SJCRH30 (cell line): ENCODE measurements at regions not wholly inside any gene's neighbourhood (a gene's known extent, or its start where the extent isn't known, plus 50 kb on each side); places are given as distances from the start of the nearest gene placed in this dataset.
"Not testable (repeated sequence)": the region's sequence is repeated elsewhere in the genome, so short reads cannot be mapped to it uniquely, and the experiment has no call there.

ENCODE experiments used
- DNase-seq, 2 experiments: peaks; one replicate each; pipeline ENCODE4 v3.0.0-alpha.2; 2015 to 2020
- H3K27ac ChIP-seq: fragments of 250-450 bp; sonication (Bioruptor Pico); 2 replicates; pipeline ENCODE4 v1.5.1; 2020; ENCODE audit warnings: mild to moderate bottlenecking, moderate library complexity
- H3K27me3 ChIP-seq: fragments of 250-450 bp; sonication (Bioruptor Pico); 2 replicates; pipeline ENCODE4 v1.5.1; 2020; ENCODE audit warnings: mild to moderate bottlenecking, moderate library complexity
- H3K36me3 ChIP-seq: fragments of 250-450 bp; sonication (Bioruptor Pico); 2 replicates; pipeline ENCODE4 v1.5.1; 2020; ENCODE audit warnings: mild to moderate bottlenecking, moderate library complexity
- H3K4me1 ChIP-seq: fragments of 250-450 bp; sonication (Bioruptor Pico); 2 replicates; pipeline ENCODE4 v1.5.1; 2020; ENCODE audit warnings: mild to moderate bottlenecking, moderate library complexity
- H3K4me3 ChIP-seq: fragments of 250-450 bp; sonication (Bioruptor Pico); 2 replicates; pipeline ENCODE4 v1.5.1; 2020; ENCODE audit warnings: mild to moderate bottlenecking, moderate library complexity
- H3K9me3 ChIP-seq: fragments of 250-450 bp; sonication (Bioruptor Pico); replicated peaks from 2 replicates; pipeline ENCODE4 v1.5.1; 2020; ENCODE audit warnings: mild to moderate bottlenecking, moderate library complexity

DNA sequence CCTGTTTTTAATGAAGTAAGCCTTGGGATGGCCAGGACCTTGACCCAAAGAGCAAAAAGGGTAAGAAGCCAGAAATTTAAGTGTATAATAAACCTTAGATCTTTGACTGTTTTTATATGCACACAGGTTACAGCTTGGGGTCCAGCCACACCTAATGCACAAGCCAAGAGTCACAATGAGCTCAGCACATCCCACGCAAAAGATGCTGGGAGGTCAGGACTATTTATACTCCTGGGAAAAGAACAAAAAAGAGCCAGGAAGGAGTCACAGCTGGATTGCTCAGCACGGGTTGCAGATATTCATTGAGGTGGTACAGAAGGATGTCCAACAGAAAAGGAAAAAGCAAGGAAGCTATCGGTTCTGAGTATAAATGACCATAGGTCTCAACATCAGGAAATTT is 536.3 kb downstream of the NTRK3 start:
- no peaks in the 10 kb centered on the region for H3K9me3 ChIP-seq
- H3K36me3 ChIP-seq: no peaks in the 10 kb centered on the region
- no peak for DNase-seq
- no peak overlapping the region for H3K4me3 ChIP-seq
- no peak overlapping the region for H3K27ac ChIP-seq
- H3K27me3 ChIP-seq: no peaks in the 10 kb centered on the region
- H3K4me1 ChIP-seq: peaks cover 27% of the 10 kb centered on the region

DNA sequence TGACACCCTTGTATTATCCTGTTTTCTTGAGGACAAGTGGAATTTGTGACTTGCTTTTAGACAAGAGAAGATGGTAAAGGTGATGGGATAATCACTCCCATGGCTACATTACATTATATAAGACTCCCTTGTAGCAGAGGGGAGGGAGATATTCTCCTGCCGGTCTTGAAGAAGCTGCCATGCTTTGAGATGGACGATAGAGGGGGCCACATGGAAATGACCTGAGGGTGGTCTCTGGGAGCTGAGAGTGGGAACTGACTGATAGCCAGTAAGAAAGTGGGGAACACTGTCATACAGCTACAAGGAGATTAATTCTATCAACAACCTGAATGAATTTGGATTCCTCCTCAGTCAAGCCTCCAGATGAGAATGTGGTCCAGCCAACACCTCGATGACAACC is 540.1 kb downstream of the NTRK3 start:
- no peak for DNase-seq
- no peak overlapping the region for H3K4me3 ChIP-seq
- H3K27ac ChIP-seq: no peak overlapping the region
- H3K27me3 ChIP-seq: no peaks in the 10 kb centered on the region
- peaks cover 18% of the 10 kb centered on the region for H3K4me1 ChIP-seq
- H3K36me3 ChIP-seq: no peaks in the 10 kb centered on the region
- no peaks in the 10 kb centered on the region for H3K9me3 ChIP-seq

DNA sequence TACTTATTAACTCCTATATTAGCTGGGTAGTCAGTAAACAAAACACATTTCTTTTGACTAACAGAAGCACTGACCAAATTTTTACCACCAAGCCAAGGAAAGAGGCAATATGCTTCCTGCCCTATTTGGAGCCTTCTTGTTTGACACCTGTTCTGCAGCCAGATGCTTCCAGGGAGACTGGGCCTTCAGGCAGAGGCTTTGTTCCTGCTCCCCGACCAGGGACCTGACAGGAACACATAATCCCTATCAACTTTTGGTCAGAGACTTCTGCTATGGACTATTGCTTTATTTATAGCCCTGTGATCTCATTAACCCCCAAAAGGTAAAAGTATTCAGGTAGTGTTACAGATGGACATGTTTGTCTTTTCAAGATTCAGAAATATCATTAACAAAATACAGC is 541.3 kb downstream of the NTRK3 start:
- DNase-seq: no peak
- H3K9me3 ChIP-seq: no peaks in the 10 kb centered on the region
- no peak overlapping the region for H3K27ac ChIP-seq
- H3K4me1 ChIP-seq: peaks cover 15% of the 10 kb centered on the region
- no peak overlapping the region for H3K4me3 ChIP-seq
- H3K27me3 ChIP-seq: no peaks in the 10 kb centered on the region
- no peaks in the 10 kb centered on the region for H3K36me3 ChIP-seq

DNA sequence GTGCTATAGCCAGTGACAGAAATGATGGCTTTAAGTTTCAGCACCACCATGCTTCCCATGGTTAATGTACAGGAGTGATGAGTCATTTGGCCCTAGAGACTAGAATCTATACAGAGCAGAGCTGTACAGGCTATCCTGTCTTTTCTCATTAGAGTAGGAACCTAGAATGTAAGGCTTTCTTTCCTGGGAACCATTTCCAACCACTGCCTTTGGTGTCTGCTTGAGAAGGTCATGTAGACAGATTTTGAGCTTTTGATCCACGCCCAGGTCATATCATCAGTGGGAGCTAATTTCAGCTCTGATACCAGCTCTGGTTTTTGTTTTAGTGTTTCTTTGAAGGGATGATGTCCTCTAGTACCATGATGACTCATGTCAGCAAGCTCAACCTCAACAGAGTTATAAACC is 543.1 kb downstream of the NTRK3 start:
- no peak for DNase-seq
- peaks cover 15% of the 10 kb centered on the region for H3K4me1 ChIP-seq
- no peak overlapping the region for H3K27ac ChIP-seq
- no peaks in the 10 kb centered on the region for H3K36me3 ChIP-seq
- no peaks in the 10 kb centered on the region for H3K9me3 ChIP-seq
- no peaks in the 10 kb centered on the region for H3K27me3 ChIP-seq
- H3K4me3 ChIP-seq: no peak overlapping the region

DNA sequence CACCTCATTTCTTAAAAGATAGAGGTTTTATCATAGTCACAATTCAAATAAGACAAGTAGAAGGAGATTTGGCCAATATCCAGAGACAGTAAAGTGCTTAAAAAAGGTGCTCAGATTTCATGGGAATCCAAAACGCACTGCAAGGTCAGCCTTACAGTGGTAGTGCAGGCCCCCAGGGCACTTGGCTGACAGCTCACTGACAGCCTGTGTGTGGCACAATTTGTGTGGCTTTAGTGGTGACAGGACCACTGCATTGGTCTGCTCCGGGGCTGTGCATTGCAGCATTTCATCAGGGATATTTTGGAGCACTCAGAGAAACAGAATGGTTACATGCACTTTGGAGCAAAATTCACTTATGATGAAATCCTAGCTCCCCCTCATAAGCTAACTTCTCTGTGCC is 544.3 kb downstream of the NTRK3 start:
- Histone ChIP-seq H3K9me3 (no peaks in the 10 kb centered on the region), H3K4me3 (no peak overlapping the region), H3K27me3 (no peaks in the 10 kb centered on the region), H3K36me3 (no peaks in the 10 kb centered on the region), H3K4me1 (peaks cover 15% of the 10 kb centered on the region), H3K27ac (no peak overlapping the region)
- DNase-seq: peak; percentile 24 to 63

- Histone ChIP-seq H3K9me3 (no peaks in the 10 kb centered on the region), H3K4me3 (no peak overlapping the region), H3K4me1 (peaks cover 15% of the 10 kb centered on the region), H3K27ac (no peak overlapping the region), H3K36me3 (no peaks in the 10 kb centered on the region), H3K27me3 (no peaks in the 10 kb centered on the region)
- DNase-seq: no peak
Observed at GRCh38 chr15:87711026-87711425, 545.5 kb downstream of the NTRK3 start.

GRCh38 chr15:87710406-87710805 is 546.1 kb downstream of the NTRK3 start:
- Histone ChIP-seq H3K36me3 (no peaks in the 10 kb centered on the region), H3K27me3 (no peaks in the 10 kb centered on the region), H3K27ac (no peak overlapping the region), H3K9me3 (no peaks in the 10 kb centered on the region), H3K4me3 (no peak overlapping the region), H3K4me1 (peaks cover 15% of the 10 kb centered on the region)
- no peak for DNase-seq

DNA sequence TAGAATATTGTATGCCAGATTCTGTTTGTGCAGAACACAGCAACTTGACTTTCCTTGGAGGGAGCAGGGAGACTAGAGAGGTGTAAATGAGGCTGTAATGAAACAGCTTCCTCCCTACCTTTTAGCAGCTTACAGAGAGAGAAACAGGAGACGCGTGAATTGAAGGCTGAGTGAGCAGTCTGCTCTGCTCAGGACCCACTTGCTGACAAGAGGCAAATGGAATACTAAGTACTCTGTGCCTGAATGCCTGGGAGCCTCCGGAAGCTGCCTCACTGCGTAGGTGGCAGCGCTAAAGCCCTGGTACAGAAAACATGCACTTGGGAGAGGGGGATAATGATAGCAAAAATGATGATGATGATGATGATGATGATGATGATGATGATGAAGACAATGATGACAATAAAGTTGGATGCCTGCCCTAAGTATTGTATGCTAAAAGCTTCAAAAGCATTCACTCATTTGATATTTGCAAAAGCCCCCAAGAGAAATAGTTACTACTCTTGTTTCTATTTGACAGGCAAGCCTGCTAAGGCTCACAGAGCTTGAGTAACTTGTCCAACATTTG is 548.9 kb downstream of the NTRK3 start:
- no peaks in the 10 kb centered on the region for H3K36me3 ChIP-seq
- H3K4me3 ChIP-seq: no peak overlapping the region
- no peak for DNase-seq
- H3K9me3 ChIP-seq: no peaks in the 10 kb centered on the region
- H3K27ac ChIP-seq: no peak overlapping the region
- peaks cover 12% of the 10 kb centered on the region for H3K4me1 ChIP-seq
- H3K27me3 ChIP-seq: no peaks in the 10 kb centered on the region

GRCh38 chr15:87707071-87707470 is 549.5 kb downstream of the NTRK3 start:
- no peak overlapping the region for H3K4me3 ChIP-seq
- no peaks in the 10 kb centered on the region for H3K9me3 ChIP-seq
- DNase-seq: no peak
- H3K27ac ChIP-seq: no peak overlapping the region
- H3K27me3 ChIP-seq: no peaks in the 10 kb centered on the region
- H3K4me1 ChIP-seq: peaks cover 7% of the 10 kb centered on the region
- H3K36me3 ChIP-seq: no peaks in the 10 kb centered on the region

- DNase-seq: no peak
- Histone ChIP-seq H3K4me1 (no peaks in the 10 kb centered on the region; the same call in 1 of the 2 replicates), H3K9me3 (no peaks in the 10 kb centered on the region), H3K4me3 (no peak overlapping the region), H3K27me3 (no peaks in the 10 kb centered on the region), H3K36me3 (no peaks in the 10 kb centered on the region), H3K27ac (no peak overlapping the region)
Observed at GRCh38 chr15:87706001-87706400, 550.5 kb downstream of the NTRK3 start.

DNA sequence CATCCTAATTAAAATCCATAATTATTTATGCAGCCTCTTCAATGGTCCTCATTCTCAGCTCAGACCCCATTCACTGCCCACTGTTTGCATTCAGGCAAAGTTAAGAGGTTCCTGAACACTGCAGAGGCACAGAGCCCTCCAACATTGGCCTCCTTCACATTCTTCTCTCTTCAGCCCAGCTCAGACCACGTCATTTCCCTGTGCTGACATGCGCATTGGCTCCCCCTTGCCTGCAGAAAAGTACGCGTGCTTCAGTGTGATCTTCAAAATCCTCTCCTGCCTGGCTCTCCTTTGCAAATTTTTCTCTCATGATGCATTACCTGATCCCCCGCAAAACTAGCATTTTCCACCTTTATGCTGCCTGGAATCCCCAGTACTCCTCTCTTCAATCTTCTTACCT is 552.3 kb downstream of the NTRK3 start:
- no peaks in the 10 kb centered on the region for H3K36me3 ChIP-seq
- H3K4me3 ChIP-seq: no peak overlapping the region
- no peak for DNase-seq
- H3K27ac ChIP-seq: no peak overlapping the region
- H3K9me3 ChIP-seq: no peaks in the 10 kb centered on the region
- H3K4me1 ChIP-seq: no peaks in the 10 kb centered on the region
- no peaks in the 10 kb centered on the region for H3K27me3 ChIP-seq

DNA sequence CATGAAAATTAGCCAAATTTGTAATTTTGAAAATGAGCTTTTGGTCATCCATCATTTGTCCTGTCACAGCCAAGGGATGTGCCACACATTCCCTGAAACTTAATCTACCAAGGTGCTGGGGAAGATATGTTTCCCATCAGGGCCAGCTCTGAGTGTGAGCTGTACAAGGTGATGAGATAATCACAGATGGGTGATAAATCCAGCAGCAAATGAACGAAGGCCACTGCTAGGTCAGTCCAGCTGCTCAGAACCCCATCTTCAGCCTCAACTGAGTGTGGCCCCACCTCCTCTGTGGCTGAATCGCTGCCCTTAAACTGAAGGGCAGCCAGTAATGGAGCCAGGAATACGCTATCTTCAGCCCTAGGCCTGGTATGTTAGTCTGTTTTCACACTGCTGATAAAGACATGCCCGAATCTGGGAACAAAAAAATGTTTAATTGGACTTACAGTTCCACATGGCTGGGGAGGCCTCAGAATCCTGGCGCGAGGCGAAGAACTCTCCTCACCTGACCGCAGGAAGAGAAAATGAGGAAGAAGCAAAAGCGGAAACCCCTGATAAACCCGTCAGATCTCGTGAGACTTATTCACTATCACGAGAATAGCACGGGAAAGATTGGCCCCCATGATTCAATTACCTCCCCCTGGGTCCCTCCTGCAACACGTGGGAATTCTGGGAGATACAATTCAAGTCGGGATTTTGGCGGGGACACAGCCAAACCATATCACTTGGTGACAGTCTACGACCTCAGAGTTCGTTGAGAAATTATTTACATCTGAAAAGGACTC is 553.0 kb downstream of the NTRK3 start:
- Histone ChIP-seq H3K36me3 (no peaks in the 10 kb centered on the region), H3K27me3 (no peaks in the 10 kb centered on the region), H3K9me3 (no peaks in the 10 kb centered on the region), H3K27ac (no peak overlapping the region), H3K4me1 (no peaks in the 10 kb centered on the region), H3K4me3 (no peak overlapping the region)
- no peak for DNase-seq

- Histone ChIP-seq H3K36me3 (no peaks in the 10 kb centered on the region), H3K27ac (no peak overlapping the region), H3K9me3 (no peaks in the 10 kb centered on the region), H3K4me3 (no peak overlapping the region), H3K4me1 (no peaks in the 10 kb centered on the region), H3K27me3 (no peaks in the 10 kb centered on the region)
- DNase-seq: peak in 1 of 2 experiments; percentile 51
Observed at GRCh38 chr15:87702270-87702669, 554.3 kb downstream of the NTRK3 start.

- not testable (repeated sequence) for H3K36me3 ChIP-seq, H3K27me3 ChIP-seq, H3K9me3 ChIP-seq, H3K4me1 ChIP-seq, H3K4me3 ChIP-seq, H3K27ac ChIP-seq, DNase-seq
Observed at GRCh38 chr15:87698467-87698866, 558.1 kb downstream of the NTRK3 start.

- no peak overlapping the region for H3K4me3 ChIP-seq
- H3K27me3 ChIP-seq: no peaks in the 10 kb centered on the region
- no peaks in the 10 kb centered on the region for H3K9me3 ChIP-seq
- no peaks in the 10 kb centered on the region for H3K4me1 ChIP-seq
- H3K27ac ChIP-seq: no peak overlapping the region
- H3K36me3 ChIP-seq: no peaks in the 10 kb centered on the region
- DNase-seq: no peak
Observed at GRCh38 chr15:87689716-87690115, 566.8 kb downstream of the NTRK3 start.

- no peak overlapping the region for H3K27ac ChIP-seq
Observed at GRCh38 chr15:87687523-87687870, 569.0 kb downstream of the NTRK3 start.

More at GRCh38 chr15:87687523-87687870, 569.0 kb downstream of the NTRK3 start:
- H3K27me3 ChIP-seq: no peaks in the 10 kb centered on the region
- no peaks in the 10 kb centered on the region for H3K36me3 ChIP-seq
- no peaks in the 10 kb centered on the region for H3K9me3 ChIP-seq
- no peak overlapping the region for H3K4me3 ChIP-seq
- no peak for DNase-seq
- H3K4me1 ChIP-seq: no peaks in the 10 kb centered on the region
